ENCODE measurements at regions not wholly inside any gene's neighbourhood (a gene's known extent, or its start where the extent isn't known, plus 50 kb on each side); places are given as distances from the start of the nearest gene placed in this dataset.

GRCh38 chr2:84041506-84041905, 417.6 kb downstream of the SUCLG1 start:
- no peak for TF ChIP-seq CTCF (IDR thresholded peaks at IDR 0.05)
- no peak for TF ChIP-seq ZFX (IDR thresholded peaks at IDR 0.05; ENCODE audit: borderline replicate concordance)

Measured in 22Rv1 (cell line).